22Rv1 (cell line): ENCODE measurements at regions not wholly inside any gene's neighbourhood (a gene's known extent, or its start where the extent isn't known, plus 50 kb on each side); places are given as distances from the start of the nearest gene placed in this dataset.

Experiments used
- CTCF ChIP-seq: fragments of 450-650 bp; IDR thresholded peaks from 2 replicates; pipeline ENCODE4 v1.5.1; 2017; ENCODE audit warnings: mild to moderate bottlenecking
- ZFX ChIP-seq: fragments of 450-650 bp; IDR thresholded peaks from 2 replicates; pipeline ENCODE4 v1.6.1; 2017; ENCODE audit warnings: antibody characterized with exemption, borderline replicate concordance

GRCh38 chr1:170239445-170239844 is 93.7 kb downstream of the NTMT2 start:
- TF ChIP-seq CTCF (no peak), ZFX (no peak)
